ENCODE measurements at regions not wholly inside any gene's neighbourhood (a gene's known extent, or its start where the extent isn't known, plus 50 kb on each side); places are given as distances from the start of the nearest gene placed in this dataset.
A peak's percentile ranks its signal among the peaks of the same experiment; 100 is the strongest.

DNA sequence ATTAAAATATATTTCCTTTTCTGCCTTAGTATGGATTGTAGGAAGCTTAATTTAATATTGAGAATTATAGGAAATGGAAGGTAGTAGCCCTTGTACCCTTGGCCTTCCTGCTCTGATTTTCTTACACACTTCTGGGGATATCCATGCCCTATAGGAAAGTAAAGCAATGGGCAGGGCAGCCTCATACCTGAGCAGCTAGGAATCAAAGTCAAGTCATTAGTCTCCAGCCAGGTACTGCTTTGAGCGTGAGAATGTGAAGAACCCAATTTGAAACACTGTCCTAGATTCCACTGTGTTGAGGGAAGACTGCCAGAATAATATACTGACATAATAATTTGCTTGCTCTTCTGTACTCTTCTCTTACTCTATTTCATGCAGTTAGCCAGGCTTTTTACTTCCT is 51.0 kb upstream of the L3MBTL3 start:
- DNase-seq (ENCODE audit: low read depth) = no peak

DNA sequence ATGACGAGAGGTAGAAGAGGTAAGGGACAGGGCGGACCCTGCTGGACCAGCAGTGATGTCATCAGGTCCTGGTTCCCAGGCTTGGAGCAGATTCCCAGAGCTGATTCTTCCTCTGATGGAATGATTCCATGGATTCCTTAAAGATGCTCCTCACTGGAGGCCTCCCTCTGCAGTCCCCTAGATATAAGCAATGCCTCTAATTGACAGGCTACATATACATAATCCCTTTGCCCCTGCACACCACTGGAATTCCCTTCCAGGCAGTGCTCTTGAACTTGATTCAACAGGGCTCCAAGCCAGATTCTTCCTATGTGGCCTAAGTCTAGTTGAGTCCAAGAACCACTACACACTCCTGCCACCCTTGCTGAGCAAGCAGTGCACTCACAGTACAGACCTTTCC is 52.3 kb upstream of the L3MBTL3 start:
- DNase-seq (ENCODE audit: low read depth) = no peak

DNA sequence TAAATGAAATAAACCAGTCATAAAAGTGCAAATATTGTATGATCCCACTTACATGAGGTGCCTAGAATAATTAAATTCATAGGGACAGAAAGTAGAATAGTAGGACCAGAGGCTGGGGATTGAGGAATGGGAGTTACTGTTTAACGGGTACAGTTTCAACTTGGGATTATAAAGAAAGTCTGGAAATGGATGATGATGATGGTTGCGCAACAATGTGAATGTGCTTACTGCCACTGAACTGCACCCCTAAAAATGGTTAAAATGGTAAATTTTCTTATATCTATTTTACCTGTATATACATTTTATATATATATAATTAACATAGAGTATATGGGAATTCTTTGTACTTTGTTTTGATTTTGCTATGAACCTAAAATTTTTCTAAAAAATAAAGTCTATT is 53.3 kb upstream of the L3MBTL3 start:
- no peak for DNase-seq (ENCODE audit: low read depth)

DNA sequence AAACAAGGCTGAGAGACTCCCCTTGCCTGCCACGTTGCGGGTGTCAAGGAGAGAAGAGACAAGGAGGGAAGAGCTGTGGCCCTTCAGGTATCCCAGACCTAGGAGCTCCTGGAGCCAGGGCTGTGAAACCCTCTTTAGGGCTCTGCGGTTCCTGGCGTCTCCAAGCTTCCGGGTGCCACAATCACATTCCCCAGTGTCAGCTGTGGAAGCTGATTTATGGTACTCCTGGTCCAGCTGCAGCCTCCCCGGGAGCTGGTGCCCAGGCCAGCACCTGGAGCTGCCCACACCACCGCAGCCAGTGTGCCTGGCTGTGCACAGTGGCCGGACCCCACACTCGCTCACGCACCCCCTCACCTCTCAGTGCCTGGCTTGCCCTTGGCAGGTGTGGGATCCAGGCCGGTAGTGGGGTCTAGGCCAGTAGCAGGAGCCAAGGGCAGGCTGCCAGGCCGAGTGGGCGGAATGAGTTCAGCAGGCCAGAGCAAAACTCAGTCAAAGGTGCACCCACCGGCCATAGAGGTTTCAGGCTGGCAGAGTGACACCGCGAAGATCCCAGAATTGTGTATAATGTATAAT is 58.9 kb upstream of the L3MBTL3 start:
- no peak for DNase-seq (ENCODE audit: low read depth)

DNA sequence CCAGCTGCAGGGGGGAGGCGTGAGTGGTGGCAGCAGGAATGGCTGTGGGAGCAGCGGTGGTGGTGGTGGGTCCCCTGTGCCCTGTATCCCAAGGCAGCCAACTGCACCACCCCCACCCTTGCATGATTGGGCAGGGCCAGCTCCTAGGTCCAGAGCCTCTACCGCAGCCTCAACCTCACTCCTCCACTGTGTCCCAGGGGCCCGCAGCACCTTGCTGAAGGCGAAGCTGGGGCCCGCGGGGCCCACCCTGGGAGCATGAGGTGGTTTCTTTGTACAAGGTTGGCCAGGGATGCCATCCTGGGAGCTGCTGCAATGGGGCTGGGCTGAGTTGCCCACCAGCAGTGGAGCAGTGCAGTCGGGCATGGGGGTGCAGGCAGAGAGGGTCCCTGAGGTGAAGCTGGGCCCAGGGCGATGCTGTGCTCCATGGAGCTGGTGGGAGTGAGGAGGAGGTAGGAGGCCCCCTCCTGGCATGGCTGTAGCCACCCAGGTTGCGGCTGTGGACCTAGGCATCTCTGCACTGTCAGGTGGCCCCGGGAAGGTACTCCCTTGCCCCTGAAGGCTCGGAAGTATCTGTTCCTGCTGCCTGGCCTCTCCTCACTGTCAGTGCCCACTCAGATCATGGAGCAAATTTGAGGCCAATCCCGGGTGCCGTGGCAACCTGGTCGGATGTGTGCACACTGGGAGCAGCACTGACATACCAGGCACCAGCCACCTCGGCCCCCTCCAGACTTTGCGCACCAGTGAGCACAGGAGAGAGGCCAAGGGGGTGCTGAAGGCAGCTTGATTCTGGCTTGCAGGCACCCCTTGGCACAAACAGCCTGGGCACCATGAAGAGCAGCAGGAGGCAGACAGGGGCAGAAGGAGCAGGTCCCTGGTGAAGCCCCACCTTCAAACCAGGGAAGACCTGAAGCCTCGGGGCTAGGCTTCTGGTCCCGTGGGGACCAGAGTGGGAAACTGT is 60.2 kb upstream of the L3MBTL3 start:
- no peak for DNase-seq (ENCODE audit: low read depth)

DNA sequence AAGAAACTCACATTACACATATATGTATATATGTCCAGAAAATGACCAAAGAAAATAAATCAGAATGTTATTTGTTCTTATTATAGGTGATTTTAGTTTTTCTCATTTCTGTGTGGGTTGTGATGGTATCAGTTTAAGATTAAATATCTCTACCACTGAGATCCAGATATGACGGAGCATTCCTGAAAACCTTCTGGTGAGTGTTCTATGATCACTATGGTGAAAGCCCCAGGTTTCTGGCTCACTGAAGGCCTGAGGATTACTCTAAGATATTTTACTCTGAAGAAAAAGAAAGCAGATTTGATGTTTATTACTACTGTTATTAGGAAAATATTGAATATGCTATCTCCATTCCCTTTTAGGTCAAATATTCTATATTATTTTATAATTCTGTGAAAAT is 62.8 kb upstream of the L3MBTL3 start:
- DNase-seq (ENCODE audit: low read depth) = no peak

DNA sequence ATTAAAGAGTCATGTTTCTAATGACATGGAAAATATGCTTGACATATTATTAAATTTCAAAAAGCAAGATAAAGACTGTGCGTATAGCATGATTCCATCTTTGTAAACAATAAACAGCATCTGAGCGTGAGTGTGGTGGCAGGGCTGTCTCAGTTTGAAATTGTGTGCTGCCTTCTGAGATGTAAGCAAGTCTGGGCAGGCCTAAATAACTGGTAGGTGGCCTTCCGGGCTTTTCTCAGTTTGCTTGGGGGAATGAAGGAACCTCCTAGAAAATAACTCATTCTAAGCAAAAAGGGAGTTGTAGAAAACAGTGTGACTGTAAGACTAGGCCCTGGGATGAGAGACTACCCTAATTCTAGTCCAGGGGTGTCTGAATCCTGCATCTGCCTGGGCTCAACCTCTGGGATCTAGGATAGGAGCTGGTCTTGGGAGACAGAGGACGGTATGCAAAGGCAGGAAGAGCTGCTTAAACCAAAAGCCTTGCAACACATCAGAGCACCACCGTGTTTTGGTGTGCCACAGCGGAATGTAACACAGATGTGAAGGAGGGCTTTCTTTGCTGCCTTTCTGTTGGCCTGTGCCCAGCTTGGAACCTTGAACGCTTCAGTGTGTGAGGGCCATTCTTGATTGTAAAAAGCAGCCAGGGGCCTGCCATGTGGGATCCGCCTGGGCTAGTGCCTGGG is 63.5 kb upstream of the L3MBTL3 start:
- DNase-seq (ENCODE audit: low read depth) = no peak

DNA sequence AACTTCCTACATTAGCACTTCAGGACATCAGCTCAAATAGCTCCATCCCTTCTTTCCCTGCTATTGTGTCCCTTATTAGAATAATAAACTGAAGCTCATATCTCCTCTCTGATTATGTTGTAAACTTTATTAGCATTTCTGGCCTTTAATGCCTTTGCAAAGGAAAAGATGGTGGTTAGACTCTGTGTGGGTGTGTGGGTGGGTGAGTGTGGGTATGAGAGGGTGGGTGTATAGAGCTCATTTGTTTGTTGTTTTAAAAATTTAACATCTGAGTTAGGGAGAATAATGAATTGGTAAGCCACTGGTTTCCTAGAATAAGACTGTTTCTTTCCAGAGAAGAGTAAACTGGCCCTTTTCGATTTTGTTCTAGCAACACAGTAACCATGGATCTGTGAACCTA is 70.6 kb upstream of the L3MBTL3 start:
- DNase-seq (ENCODE audit: low read depth) = no peak

DNA sequence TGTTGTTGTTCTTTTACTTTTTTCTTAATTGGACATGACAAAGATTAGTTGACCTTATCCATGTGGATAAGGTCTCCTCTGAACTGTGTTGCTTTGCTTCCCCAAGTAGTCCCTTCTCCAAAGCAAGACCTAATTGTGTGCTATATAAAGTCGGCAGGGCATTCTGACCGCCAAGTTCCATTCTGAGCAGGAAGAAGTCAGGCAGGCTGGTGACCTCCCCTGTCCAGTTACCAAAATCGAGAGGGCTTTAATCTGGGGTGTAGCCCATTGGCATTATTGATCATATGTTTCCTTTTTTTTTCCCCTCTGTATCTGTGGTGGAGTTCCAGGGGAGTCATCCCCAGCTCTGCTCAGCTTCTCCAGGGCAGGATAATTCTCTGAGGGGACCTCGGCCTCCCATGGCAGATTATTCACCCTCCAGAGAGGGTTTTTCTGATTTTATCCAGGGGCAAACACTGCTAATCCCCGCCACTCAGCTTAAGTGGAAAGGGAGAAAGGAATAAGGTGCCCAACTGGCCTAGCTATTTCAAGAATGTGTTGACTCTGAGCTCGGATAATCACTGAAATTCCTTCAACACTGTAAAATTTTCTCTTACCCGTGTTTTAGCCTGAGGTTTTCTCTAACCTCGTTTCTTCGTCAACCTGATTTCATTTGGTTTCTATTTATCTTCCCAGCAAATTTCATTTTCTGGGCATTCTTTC is 71.8 kb upstream of the L3MBTL3 start:
- no peak for DNase-seq (ENCODE audit: low read depth)

DNA sequence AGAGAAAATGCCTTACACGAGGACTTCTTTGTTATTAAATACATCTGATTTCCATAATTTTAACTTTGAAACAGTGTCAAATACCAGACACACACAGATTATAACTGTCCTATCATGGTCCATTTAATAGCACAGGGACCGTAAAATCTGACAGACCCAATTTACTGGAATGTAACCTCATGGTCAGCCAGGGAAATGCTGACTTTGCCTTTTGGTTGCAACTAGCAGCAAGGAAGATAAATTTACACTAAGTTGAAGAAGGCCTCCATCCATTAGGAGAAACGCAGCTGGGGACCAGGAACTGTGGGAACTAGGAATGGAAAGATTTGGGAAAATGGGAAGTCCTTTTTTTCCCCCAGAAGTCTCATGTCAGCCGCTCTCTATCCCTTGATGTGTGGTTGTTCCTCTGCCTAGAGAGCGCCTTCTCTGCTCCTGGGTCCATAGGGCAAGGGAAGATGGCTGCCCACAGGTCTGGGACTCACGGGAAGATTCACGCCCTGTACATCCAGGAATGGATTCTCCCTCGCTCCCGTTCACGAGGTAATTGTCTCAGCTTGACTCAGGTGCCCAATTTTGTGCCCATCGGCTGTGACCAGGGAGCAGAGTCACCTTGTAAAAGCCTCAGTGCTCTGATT is 74.6 kb upstream of the L3MBTL3 start:
- no peak for DNase-seq (ENCODE audit: low read depth)

DNA sequence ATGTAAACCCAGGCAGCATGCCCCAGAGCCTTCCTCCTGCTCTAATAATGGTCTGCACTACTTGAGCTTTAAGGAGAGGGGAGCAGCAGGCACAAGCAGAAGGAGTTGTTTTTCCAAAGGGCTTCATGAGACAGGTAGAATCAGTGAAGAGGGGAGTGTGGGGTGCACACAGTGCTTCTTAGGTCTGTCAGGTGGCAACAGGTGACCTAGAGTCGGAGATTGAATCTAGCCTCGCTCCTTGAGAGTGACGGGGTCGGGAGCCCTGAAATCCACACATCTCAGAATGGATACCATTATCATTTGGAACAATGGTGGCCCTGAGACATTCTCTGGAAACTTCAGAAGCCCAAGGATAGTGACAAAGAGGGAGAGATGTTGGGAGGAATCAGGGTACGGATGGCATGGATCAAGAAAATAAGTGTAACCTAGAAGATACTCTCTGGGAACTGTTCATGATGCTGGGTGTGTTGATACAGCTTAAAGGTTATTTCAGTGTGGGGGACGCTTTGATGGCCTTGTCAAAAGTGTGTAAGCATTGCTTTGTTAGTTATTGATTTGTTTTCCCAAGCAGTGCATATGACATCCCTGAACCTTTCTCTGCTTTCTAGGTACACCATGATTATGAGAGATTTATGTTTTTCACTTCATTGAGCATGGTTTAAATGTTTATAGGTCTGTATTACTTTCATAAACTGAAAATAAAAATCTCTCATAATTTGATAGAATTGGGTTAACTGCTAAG is 77.8 kb upstream of the L3MBTL3 start:
- DNase-seq (ENCODE audit: low read depth) = no peak

DNA sequence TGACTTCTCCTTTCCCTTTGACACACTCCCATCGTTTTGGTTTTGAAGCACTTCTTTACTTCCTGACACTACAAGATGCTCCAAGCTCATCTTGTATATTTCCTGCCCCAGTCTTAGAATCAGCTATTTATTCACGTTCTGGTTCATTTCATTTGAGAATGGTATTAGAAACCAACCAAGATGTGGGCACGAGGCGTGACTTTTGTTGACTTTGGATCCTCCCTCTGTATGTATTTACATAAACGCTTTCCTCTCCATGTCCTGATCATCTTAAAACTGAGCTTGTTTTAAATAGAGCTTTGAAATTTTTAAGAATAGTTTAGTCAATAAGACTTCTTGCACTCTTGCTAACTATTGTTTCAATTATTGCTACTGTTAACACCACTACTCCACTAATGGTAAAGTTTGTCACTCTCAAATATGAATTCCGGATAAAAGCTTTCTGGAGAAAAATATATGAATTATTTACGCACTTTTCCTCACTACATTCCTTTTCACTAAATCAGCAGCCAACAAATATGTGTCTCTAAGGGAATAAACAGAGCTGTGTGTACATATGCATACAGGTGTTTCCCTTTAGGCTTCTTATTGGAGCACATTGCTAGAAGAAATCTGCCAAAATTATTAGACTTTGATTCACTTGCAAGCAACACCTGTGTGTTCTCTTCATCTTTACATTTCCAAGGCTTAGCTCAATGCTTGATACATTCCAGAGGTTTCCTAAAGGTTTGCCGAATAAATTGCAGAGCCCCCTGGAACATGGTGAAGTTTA is 77.3 kb upstream of the TMEM244 start:
- DNase-seq (ENCODE audit: low read depth) = no peak

DNA sequence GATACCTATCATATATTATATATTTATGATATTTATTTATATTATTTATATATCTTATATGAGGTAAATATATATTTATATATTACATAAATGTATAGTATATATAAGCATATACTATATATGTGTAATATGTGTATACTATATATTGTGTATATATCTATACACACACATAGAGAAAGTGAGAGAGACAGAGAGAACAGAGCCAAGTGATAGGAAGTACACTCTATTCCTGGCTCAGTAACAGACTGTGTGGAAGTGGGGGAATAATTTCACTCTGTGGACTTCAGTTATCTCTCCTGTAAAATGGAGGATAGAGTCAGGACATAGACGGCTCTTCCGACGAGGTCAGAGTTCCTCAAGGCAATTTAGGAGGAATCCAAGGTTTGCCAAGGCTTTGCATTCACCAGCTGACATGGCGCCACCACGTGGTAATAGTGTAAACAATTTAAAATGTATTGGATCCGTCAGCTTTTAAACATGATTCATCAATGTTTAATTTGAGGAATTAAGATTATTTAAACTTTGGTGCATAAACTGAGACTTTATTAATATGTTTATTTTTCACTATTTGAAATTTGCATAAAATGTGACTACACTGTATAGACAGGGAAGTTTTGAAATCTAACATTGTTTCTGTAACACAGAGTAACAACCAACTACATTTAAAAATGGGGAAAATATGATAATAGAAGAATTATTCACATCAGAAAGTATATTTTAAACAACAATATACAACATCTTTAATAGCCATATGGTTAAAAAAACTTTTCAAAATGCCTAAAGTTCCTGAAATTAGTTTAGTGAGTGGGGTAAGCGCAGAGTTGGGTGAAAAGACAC is 75.4 kb upstream of the TMEM244 start:
- peak; percentile 32 for DNase-seq (ENCODE audit: low read depth)

DNA sequence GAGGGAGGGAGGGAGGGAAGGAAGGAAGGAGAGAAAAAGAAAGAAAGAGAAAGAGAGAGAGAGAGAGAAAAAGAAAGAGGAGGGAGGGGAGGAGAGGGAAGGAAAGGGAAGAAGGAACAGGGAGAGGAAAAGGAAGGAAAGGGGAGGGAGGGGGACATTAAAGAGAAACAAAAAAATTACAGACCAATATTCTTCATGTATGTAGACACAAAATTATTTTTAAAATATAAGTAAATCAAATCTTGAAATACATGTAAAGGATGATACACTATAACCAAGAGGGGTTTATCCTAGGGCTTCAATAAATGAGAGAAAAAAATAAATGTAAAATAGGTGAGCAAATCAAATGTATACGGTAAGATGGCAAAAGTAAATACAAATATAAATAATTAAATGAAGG is 71.2 kb upstream of the TMEM244 start:
- DNase-seq (ENCODE audit: low read depth) = no peak

DNA sequence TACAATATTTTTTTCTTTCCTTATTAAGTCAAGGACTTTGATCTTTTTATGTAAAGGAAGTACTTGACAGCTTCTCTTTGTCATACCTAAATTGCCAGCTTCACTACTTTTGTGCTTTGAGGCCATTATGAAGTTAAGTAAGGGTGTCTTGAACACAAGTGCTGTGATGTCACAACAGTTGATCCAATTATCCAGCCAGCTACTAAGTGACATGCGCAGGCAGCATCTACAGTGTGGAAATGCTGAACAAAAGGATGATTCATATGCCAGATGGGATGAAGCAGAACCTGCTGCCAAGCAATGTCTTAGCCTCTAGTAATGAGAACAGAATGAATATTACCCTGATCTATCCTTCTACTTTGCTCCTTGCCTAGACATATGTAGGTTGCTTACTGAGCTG is 68.3 kb upstream of the TMEM244 start:
- no peak for DNase-seq (ENCODE audit: low read depth)

DNA sequence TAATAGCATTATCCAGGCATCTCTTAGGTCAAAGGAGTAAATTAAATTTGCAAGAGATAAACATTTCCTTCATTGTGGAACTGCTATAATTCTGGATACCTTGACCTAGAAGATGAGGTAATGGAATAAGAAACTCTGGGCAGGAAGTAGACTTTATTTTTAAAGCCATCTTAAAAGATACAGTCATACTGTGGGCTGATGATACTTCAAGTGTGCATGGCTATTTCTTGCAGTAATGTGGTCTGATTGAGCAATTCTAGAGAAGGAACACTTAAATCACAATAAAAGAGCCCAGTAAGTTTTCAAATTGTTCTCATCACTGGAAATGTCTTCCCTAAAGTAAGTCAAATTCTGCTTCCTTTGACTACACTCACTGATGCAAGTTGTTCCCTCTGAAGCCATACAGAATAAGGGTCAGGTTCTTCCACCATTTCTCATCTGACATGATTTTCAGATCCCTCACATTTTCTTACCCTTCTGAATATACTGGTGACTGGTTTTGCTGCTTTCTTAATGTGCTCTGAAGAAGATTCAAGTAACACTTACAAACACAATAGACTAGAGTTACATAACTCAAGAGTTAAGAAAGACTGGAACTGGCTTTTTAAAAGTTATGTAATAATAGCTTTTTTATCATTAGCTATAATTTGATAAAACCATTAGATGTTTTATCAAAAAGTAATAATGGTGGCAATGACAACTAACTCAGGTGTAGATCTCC is 62.6 kb upstream of the TMEM244 start:
- no peak for DNase-seq (ENCODE audit: low read depth)

DNA sequence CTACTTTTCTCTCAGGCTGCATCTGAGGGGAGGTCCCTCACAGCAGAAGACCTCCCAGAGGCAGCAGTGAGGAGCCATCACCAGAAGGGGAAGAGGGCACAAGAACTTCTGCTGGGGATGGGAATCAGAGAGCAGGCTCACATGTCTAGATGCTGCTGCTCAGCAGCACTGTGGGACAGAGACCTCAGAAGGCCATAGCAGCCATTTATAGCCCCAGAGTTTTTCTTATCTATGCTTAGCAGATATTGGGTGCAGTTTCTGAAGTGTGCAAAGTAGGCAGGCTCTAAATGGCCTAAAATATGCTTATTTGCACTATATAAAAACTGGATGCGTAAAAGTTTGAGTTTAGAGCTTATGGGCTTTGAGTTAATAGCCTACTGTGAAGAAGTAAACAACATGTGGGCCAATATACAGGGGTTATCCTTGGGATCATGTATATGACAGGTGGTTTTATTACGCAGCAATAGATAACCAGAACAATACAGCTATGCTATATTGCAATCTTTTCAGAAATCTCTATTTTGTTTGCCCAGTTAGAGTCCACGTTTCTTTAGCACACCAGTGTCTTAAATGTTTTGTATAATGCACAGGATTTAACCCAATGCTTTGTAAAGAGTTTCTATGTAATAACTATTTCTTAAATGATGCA is 60.2 kb upstream of the TMEM244 start:
- no peak for DNase-seq (ENCODE audit: low read depth)

DNA sequence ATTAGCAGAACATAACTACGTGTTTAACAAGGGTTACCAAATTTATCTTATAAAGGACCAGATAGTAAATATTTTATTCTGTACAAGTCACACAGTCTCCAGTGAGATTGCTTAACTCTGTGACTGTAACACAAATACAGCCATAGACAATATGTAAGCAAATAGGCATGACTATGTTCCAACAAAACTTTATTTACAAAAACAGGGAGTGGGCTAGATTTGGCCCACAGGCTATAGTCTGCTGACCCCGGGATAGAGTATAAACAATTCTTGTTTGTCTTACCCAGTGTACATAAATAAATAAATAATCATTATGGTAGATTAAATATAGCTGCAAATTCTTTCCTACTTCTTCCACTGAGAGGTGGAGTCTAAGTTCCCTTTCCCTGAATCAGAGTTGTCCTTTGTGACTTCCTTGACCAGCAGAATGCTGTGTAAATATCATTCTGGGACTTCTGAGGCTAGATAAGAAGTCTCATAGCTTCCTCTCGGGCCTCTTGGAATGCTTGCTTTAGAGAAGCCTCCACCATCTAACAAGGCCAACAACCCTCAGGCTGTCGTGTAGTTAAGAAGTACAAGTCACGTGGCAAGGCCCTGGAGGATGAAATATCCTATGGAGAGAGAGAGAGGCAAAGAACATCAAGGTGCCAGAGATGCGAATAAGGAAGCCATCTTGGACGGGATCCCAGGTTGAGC is 59.1 kb upstream of the TMEM244 start:
- DNase-seq (ENCODE audit: low read depth) = no peak
